GM23338 (cell line): ENCODE measurements at regions not wholly inside any gene's neighbourhood (a gene's known extent, or its start where the extent isn't known, plus 50 kb on each side); places are given as distances from the start of the nearest gene placed in this dataset.

Experiments
- ATAC-seq: fragments of 200-7000 bp; cut with Tn5 transposase; 3 replicates; pipeline ENCODE4 v1.9.1; 2020
- DNase-seq: peaks from one replicate; pipeline ENCODE4 v3.0.0-alpha.2; 2015; ENCODE audit warnings: low spot score
- H2AFZ ChIP-seq: fragments of 200-600 bp; sonication (generic); 2 replicates; pipeline ENCODE4 v1.8.0; 2016; ENCODE audit warnings: antibody characterized with exemption, mild to moderate bottlenecking, moderate library complexity
- H3F3A ChIP-seq: fragments of 200-600 bp; sonication (generic); replicated peaks from 2 replicates; pipeline ENCODE4 v1.8.0; 2017; ENCODE audit warnings: antibody characterized with exemption, mixed run types, low read depth
- H3K27ac ChIP-seq: fragments of 200-600 bp; sonication (generic); 2 replicates; pipeline ENCODE4 v1.6.1; 2016; ENCODE audit warnings: low read depth
- H3K27me3 ChIP-seq: fragments of 200-600 bp; sonication (generic); 2 replicates; pipeline ENCODE4 v1.8.0; 2016; ENCODE audit warnings: mild to moderate bottlenecking, mixed run types, moderate library complexity; ENCODE audit not compliant: insufficient read depth
- H3K36me3 ChIP-seq: fragments of 200-600 bp; sonication (generic); 2 replicates; pipeline ENCODE4 v1.8.0; 2016; ENCODE audit warnings: mild to moderate bottlenecking; ENCODE audit not compliant: insufficient read depth
- H3K4me1 ChIP-seq: fragments of 200-600 bp; sonication (generic); 2 replicates; pipeline ENCODE4 v1.8.0; 2016; ENCODE audit warnings: mild to moderate bottlenecking, moderate library complexity; ENCODE audit not compliant: insufficient read depth
- H3K4me2 ChIP-seq: fragments of 200-600 bp; sonication (generic); 2 replicates; pipeline ENCODE4 v1.7.1; 2017; ENCODE audit warnings: mixed run types
- H3K4me3 ChIP-seq: fragments of 200-600 bp; sonication (generic); 2 replicates; pipeline ENCODE4 v1.6.1; 2016; ENCODE audit warnings: mixed run types
- H3K79me2 ChIP-seq: fragments of 200-600 bp; sonication (generic); replicated peaks from 2 replicates; pipeline ENCODE4 v1.8.0; 2017; ENCODE audit warnings: mild to moderate bottlenecking; ENCODE audit not compliant: insufficient read depth
- H3K9me2 ChIP-seq: fragments of 200-600 bp; sonication (generic); 2 replicates; pipeline ENCODE4 v1.8.0; 2017; ENCODE audit not compliant: insufficient read depth
- H4K20me1 ChIP-seq: fragments of 200-600 bp; sonication (generic); replicated peaks from 2 replicates; pipeline ENCODE4 v1.8.0; 2017; ENCODE audit warnings: mild to moderate bottlenecking; ENCODE audit not compliant: insufficient read depth
- H3K27ac Mint-ChIP-seq: 2 replicates; pipeline ENCODE4 v1.8.0; 2020; ENCODE audit warnings: inconsistent platforms, mild to moderate bottlenecking, moderate library complexity, mixed read lengths
- H3K27me3 Mint-ChIP-seq: 3 replicates; pipeline ENCODE4 v1.8.0; 2022; ENCODE audit warnings: low read depth, mild to moderate bottlenecking, moderate library complexity, mixed read lengths, inconsistent platforms; ENCODE audit not compliant: insufficient read depth, poor library complexity
- H3K36me3 Mint-ChIP-seq: 3 replicates; pipeline ENCODE4 v1.8.0; 2021; ENCODE audit warnings: low read depth, mild to moderate bottlenecking, inconsistent platforms, moderate library complexity, mixed read lengths
- H3K4me1 Mint-ChIP-seq: 3 replicates; pipeline ENCODE4 v1.8.0; 2020; ENCODE audit warnings: mild to moderate bottlenecking, inconsistent platforms, mixed read lengths
- H3K4me3 Mint-ChIP-seq: 3 replicates; pipeline ENCODE4 v1.8.0; 2021; ENCODE audit warnings: moderate library complexity, mild to moderate bottlenecking, inconsistent platforms, mixed read lengths
- H3K9me3 Mint-ChIP-seq: 3 replicates; pipeline ENCODE4 v1.8.0; 2020; ENCODE audit warnings: moderate library complexity, mild to moderate bottlenecking, inconsistent platforms, mixed read lengths
- POLR2AphosphoS5 ChIP-seq: IDR thresholded peaks from 2 replicates; pipeline ENCODE4 v1.6.1; 2016; ENCODE audit warnings: antibody characterized with exemption, low read depth
- ZNF462 ChIP-seq: fragments of 250-450 bp; sonication (Bioruptor Pico); IDR thresholded peaks from 2 replicates; pipeline ENCODE4 v1.5.0; 2020; ENCODE audit warnings: mild to moderate bottlenecking, moderate library complexity

GRCh38 chr11:110939471-110939870, 227.2 kb upstream of the ARHGAP20 start (continued):
- TF ChIP-seq ZNF462 (CRISPR knock-in tag): no peak

- no peak overlapping the region for H3K27ac ChIP-seq
- no peaks in the 10 kb centered on the region for H3K4me1 ChIP-seq
- no peak overlapping the region for H3K4me2 ChIP-seq
- Mint-ChIP-seq H3K9me3 (no peaks in the 10 kb centered on the region), H3K27me3 (peaks cover under 1% of the 10 kb centered on the region), H3K4me3 (no peak overlapping the region), H3K36me3 (no peaks in the 10 kb centered on the region), H3K27ac (no peak overlapping the region), H3K4me1 (no peaks in the 10 kb centered on the region)
- no peaks in the 10 kb centered on the region for H3F3A ChIP-seq
- H3K79me2 ChIP-seq: no peaks in the 10 kb centered on the region
- TF ChIP-seq ZNF462 (CRISPR knock-in tag) (no peak), POLR2AphosphoS5 (no peak)
- no peak overlapping the region for H2AFZ ChIP-seq
- H3K4me3 ChIP-seq: no peak overlapping the region
- H4K20me1 ChIP-seq: no peaks in the 10 kb centered on the region
- ATAC-seq (no peak), DNase-seq (no peak)
- no peaks in the 10 kb centered on the region for H3K27me3 ChIP-seq
- no peaks in the 10 kb centered on the region for H3K9me2 ChIP-seq
- H3K36me3 ChIP-seq: no peaks in the 10 kb centered on the region
Observed at GRCh38 chr11:110935018-110935640, 222.9 kb upstream of the ARHGAP20 start.
